Coronary artery (tissue), 2 donors: ENCODE measurements at regions not wholly inside any gene's neighbourhood (a gene's known extent, or its start where the extent isn't known, plus 50 kb on each side); places are given as distances from the start of the nearest gene placed in this dataset.

Source experiments
- DNase-seq: peaks from one replicate; pipeline ENCODE4 v3.0.0-alpha.2; 2017; ENCODE audit warnings: low spot score
- H3K27ac ChIP-seq, 2 donors: fragments of 200-600 bp; sonication (generic); one replicate each; pipeline ENCODE4 v1.5.1; 2016 to 2019
- H3K4me3 ChIP-seq: fragments of 200-600 bp; sonication (generic); 2 replicates; pipeline ENCODE4 v1.5.1; 2016; ENCODE audit warnings: mild to moderate bottlenecking, moderate library complexity
- CTCF ChIP-seq: fragments of 200-600 bp; sonication (generic); IDR thresholded peaks from one replicate; pipeline ENCODE4 v1.5.1; 2019; ENCODE audit warnings: antibody characterized with exemption

GRCh38 chr5:4837489-4838058 is 302.6 kb upstream of the ADAMTS16 start:
- no peak for TF ChIP-seq CTCF
- Histone ChIP-seq H3K27ac (no peak overlapping the region), H3K4me3 (no peak overlapping the region)
- no peak for DNase-seq

- no peak for TF ChIP-seq CTCF
- Histone ChIP-seq H3K4me3 (no peak overlapping the region), H3K27ac (no peak overlapping the region)
- DNase-seq, result no peak
Measured at GRCh38 chr5:4845221-4845620, 294.9 kb upstream of the ADAMTS16 start.

GRCh38 chr5:4847766-4848165 is 292.4 kb upstream of the ADAMTS16 start:
- no peak overlapping the region for H3K27ac ChIP-seq
- no peak for DNase-seq
- no peak overlapping the region for H3K4me3 ChIP-seq
- no peak for TF ChIP-seq CTCF

- TF ChIP-seq CTCF, result no peak
- no peak for DNase-seq
- no peak overlapping the region for H3K27ac ChIP-seq
- H3K4me3 ChIP-seq, result no peak overlapping the region
Measured at GRCh38 chr5:4855036-4855435, 285.1 kb upstream of the ADAMTS16 start.

- no peak for DNase-seq
- no peak for TF ChIP-seq CTCF
- H3K27ac ChIP-seq, result no peak overlapping the region
- H3K4me3 ChIP-seq, result no peak overlapping the region
Measured at GRCh38 chr5:4855880-4856279, 284.2 kb upstream of the ADAMTS16 start.

GRCh38 chr5:4857761-4858160 is 282.4 kb upstream of the ADAMTS16 start:
- Histone ChIP-seq H3K4me3 (no peak overlapping the region), H3K27ac (no peak overlapping the region)
- TF ChIP-seq CTCF, result no peak
- DNase-seq, result no peak

- no peak overlapping the region for H3K4me3 ChIP-seq
Measured at GRCh38 chr5:4859500-4860235, 280.5 kb upstream of the ADAMTS16 start.

More at GRCh38 chr5:4859500-4860235, 280.5 kb upstream of the ADAMTS16 start:
- TF ChIP-seq CTCF, result no peak
- no peak for DNase-seq
- H3K27ac ChIP-seq, result no peak overlapping the region
